Esophagus squamous epithelium (tissue), 4 donors: ENCODE measurements at regions not wholly inside any gene's neighbourhood (a gene's known extent, or its start where the extent isn't known, plus 50 kb on each side); places are given as distances from the start of the nearest gene placed in this dataset.

ENCODE experiments used
- CTCF ChIP-seq, 6 experiments: fragments of 450-650 bp in 4 of 6; fragments of 200-600 bp in 2 of 6; sonication (generic) in 2 of 6; IDR thresholded peaks; one replicate each; pipeline ENCODE4 v1.5.1; 2016 to 2019; ENCODE audit warnings: antibody characterized with exemption in 6 of 6, mild to moderate bottlenecking in 4 of 6, moderate library complexity in 4 of 6
- POLR2A ChIP-seq, 4 donors: fragments of 450-650 bp; IDR thresholded peaks; one replicate each; pipeline ENCODE4 v1.6.1; 2017; ENCODE audit warnings: antibody characterized with exemption in 4 of 4, mild to moderate bottlenecking in 4 of 4, moderate library complexity in 3 of 4

- TF ChIP-seq POLR2A (IDR thresholded peaks at IDR 0.05) (no peak), CTCF (IDR thresholded peaks at IDR 0.05) (no peak)
These were observed 388.0 kb upstream of the LRRTM4 start for GRCh38 chr2:77910136-77910535.
